ENCODE measurements at regions not wholly inside any gene's neighbourhood (a gene's known extent, or its start where the extent isn't known, plus 50 kb on each side); places are given as distances from the start of the nearest gene placed in this dataset.
A peak's percentile ranks its signal among the peaks of the same experiment; 100 is the strongest.

DNA sequence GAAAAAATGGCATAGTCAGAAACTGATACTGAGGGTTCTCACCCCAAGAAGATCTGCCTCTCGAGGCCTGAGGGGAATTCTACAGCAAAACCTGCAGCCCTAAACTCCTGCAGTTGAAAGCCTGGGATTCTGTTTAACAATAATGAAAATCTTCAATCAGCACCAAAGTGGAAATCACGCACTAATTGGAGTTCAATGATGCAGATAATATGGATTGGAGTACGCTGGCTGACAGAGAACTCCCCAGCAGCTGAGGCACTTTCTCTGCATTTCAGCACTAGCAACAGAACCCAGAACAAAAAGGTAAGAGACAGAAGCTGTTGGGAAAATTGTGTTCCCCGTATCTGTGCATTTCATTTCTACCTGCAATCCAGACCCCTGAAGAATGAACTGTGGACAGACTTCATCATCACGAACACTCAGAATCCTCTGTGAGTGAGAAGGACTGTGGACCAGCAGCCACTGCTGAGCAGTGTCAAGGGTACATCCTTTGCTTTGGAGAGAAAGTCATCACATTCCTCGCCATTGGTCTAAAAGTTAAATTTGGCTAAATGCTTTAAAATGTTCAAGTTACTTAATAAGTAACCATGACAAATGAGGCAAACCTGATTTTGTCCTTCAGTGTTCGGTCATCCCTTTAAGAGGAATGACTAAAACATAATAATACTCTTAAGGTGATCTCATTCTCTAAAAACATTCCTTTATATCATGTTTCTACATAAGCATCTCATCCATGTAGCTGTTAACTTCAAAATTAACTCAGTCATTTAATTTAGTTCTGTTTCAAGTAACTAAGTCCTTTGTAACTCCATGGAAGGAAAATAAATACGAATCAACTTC lies 126.1 kb downstream of the GAS1 start:
- DNase-seq (ENCODE audit: low read depth) = peak; percentile 24
- H3K4me3 ChIP-seq (ENCODE audit: low read length) = no peak overlapping the region
- TF ChIP-seq, protein P1, sequence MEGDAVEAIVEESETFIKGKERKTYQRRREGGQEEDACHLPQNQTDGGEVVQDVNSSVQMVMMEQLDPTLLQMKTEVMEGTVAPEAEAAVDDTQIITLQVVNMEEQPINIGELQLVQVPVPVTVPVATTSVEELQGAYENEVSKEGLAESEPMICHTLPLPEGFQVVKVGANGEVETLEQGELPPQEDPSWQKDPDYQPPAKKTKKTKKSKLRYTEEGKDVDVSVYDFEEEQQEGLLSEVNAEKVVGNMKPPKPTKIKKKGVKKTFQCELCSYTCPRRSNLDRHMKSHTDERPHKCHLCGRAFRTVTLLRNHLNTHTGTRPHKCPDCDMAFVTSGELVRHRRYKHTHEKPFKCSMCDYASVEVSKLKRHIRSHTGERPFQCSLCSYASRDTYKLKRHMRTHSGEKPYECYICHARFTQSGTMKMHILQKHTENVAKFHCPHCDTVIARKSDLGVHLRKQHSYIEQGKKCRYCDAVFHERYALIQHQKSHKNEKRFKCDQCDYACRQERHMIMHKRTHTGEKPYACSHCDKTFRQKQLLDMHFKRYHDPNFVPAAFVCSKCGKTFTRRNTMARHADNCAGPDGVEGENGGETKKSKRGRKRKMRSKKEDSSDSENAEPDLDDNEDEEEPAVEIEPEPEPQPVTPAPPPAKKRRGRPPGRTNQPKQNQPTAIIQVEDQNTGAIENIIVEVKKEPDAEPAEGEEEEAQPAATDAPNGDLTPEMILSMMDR (conservative IDR thresholded peaks at IDR 0.05; ENCODE audit: low read length) = no peak

DNA sequence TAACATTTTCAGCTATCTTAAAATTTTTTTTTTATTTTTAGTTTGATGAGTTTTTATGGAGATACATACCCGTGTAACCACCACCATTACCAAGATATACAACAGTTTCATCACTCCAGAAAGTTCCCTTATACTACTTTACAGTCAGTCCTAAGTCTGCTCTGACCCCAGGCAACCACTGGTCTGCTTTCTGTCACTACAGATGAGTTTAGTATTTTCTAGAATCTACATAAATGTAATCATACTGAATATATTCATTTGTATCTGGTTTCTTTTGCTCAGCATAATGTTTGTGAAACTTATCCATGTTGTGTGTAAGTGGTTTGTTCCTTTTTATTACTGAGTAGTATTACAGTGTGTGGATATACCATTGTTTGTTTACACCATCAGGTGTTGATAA lies 127.8 kb downstream of the GAS1 start:
- no peak overlapping the region for H3K4me3 ChIP-seq (ENCODE audit: low read length)
- no peak for DNase-seq (ENCODE audit: low read depth)
- TF ChIP-seq, protein P1 (conservative IDR thresholded peaks at IDR 0.05; ENCODE audit: low read length) = no peak

DNA sequence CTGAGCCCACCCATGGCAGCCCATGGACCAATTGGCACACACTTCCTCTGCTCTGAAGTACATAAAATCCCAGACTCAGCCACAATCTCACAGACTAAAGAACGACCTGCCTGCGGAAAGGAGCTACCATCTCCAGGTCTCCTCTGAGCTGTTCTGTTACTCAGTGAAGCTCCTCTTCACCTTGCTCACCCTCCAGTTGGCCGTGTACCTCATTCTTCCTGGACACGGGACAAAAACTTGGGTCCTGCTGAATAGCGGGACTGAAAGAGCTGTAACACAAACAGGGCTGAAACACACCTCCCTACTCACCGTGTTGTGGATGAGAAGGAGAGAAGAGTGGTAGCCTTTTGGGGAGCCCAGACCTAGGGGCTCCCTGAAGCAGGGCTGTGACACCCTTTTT lies 128.7 kb downstream of the GAS1 start:
- H3K4me3 ChIP-seq (ENCODE audit: low read length) = no peak overlapping the region
- no peak for DNase-seq (ENCODE audit: low read depth)
- TF ChIP-seq, protein P1 (conservative IDR thresholded peaks at IDR 0.05; ENCODE audit: low read length) = no peak

GRCh38 chr9:86816868-86817267 lies 130.4 kb downstream of the GAS1 start:
- DNase-seq (ENCODE audit: low read depth) = no peak
- no peak overlapping the region for H3K4me3 ChIP-seq (ENCODE audit: low read length)
- TF ChIP-seq, protein P1 (conservative IDR thresholded peaks at IDR 0.05; ENCODE audit: low read length) = no peak

DNA sequence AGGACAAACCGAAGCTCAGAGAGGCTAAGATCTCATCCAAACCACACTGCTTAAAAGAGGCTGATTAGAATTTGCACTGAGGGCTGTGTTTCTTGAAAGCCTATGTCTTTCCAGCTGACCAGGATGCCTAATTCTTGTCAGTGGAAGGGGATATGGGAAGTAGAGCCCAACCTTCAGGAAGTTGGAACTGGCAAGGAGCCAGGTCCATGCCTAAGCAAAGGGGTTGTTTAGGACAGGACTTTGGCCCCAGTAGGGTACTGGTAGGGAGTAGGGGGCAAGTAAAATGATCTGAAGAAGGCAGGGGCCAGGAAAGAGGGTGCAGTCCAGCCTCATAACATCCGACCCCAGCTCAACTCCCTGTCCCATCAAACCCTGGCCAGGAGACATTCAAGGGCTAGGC lies 130.9 kb downstream of the GAS1 start:
- no peak overlapping the region for H3K4me3 ChIP-seq (ENCODE audit: low read length)
- TF ChIP-seq, protein P1 (conservative IDR thresholded peaks at IDR 0.05; ENCODE audit: low read length) = no peak
- no peak for DNase-seq (ENCODE audit: low read depth)

- TF ChIP-seq, protein P1 (conservative IDR thresholded peaks at IDR 0.05; ENCODE audit: low read length) = no peak
Measured at GRCh38 chr9:86812616-86813015, 134.7 kb downstream of the GAS1 start.

DNA sequence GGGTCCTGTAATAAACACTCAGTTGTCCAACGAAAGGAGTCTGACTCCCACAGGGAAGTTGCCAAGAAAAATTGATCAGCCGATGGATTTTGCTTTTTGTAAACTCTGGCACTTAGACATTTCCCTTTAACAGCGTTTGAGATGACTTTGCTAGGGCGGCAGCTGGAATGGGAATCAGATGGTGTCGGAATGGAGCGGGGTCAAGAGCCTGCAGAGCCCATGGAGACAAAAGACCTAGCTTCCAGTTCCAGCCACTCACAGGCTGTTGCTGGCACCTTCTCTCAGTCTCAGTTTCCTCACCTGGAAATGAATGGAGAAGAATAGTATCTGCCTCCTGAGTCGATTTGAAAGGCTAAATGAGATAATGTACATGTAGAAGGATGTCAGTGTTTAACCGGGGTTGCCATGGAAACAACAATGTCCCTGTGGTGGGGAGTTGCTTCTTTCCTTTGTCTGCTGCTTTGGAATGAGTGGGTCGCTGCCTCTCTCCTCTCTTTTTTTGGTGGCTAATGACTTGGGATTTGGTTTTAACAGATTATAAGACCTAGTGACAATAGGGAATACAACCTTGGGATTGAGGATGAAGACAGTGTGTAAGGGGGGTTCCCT lies 137.4 kb downstream of the GAS1 start:
- H3K4me3 ChIP-seq (ENCODE audit: low read length) = no peak overlapping the region
- DNase-seq (ENCODE audit: low read depth) = no peak
- TF ChIP-seq, protein P1 (conservative IDR thresholded peaks at IDR 0.05; ENCODE audit: low read length) = no peak

More at GRCh38 chr9:86812616-86813015, 134.7 kb downstream of the GAS1 start:
- H3K4me3 ChIP-seq (ENCODE audit: low read length) = no peak overlapping the region
- DNase-seq (ENCODE audit: low read depth) = no peak
